GM12873 (cell line): ENCODE measurements at regions not wholly inside any gene's neighbourhood (a gene's known extent, or its start where the extent isn't known, plus 50 kb on each side); places are given as distances from the start of the nearest gene placed in this dataset.

Experiments used
- CTCF ChIP-seq: IDR thresholded peaks from 2 replicates; pipeline ENCODE4 v1.5.1; 2012; ENCODE audit warnings: low read depth, mild to moderate bottlenecking, moderate library complexity, low read length, control low read depth; ENCODE audit not compliant: insufficient read depth; ENCODE audit errors: missing control alignments

GRCh38 chr2:184169366-184169765 lies 429.0 kb upstream of the ZNF804A start:
- TF ChIP-seq CTCF, result no peak

DNA sequence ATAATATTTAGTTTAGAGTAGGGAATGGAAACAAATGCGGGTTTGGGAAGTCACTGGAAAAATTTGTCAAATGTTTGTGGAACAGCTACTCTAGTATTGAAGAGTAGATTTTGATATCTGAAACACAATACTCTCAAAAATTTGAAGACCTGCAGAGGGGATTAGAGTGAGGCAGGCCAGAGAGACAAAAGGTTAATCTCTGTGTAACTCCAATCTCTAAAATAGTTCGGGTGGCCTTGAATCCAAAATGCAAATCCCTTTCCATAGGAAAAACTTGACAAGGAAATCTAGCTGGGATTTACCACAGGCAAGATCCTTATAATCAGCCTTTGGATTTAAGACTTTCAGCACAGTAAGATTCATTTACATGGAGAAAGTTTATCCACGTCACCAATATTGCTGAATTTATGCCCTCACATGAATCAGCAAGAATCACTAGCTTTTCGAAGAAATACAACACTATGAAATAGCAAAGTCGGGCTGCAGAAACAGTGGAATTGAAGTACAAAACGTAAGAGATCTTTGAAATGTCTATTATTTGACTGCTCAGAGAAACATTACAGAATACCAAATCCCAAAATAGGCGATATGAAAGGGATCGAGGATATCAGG lies 423.7 kb upstream of the ZNF804A start:
- TF ChIP-seq CTCF, result no peak

- TF ChIP-seq CTCF, result no peak
Observed at GRCh38 chr2:184178229-184178628, 420.1 kb upstream of the ZNF804A start.

DNA sequence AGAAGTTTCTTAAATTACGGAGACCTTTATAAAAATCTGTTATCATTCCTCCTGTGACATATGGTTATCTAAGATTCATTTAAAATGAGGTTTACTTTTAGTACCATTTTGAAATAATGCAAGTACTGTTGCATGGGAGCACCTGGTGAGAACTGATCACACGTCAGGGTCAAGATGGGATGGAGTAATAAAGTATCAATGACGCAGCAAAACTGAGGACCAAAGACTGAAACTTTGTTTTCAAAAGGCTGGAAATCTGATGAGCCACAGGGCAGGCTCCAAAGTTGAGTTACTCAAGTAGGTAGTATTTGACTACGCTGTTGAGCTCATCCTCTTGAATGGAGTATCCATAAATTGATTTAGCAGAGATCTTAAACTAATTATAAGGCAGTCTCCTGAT lies 411.9 kb upstream of the ZNF804A start:
- TF ChIP-seq CTCF, result no peak

DNA sequence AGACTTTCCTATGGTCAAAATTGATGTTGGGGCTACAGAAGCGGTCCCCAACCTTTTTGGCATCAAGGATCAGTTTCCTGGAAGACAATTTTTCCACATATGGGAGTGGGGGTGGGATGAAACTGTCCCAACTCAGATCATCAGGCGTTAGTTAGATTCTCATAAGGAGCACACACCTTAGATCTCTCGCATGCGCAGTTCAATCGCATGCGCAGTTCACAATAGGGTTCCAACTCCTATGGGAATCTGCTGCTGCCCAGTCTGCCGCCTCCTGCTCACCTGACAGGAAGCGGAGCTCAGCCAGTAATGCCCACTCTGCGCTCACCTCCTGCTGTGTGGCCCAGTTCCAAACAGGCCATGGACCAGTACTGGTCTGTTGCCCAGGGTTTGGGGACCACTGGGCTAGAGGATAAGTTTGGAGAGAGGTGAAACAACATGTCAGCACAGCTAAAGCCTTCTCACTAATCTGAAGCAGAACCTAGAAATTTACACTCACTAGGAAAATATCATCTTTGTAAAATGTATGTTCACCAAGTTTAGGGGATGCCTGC lies 410.8 kb upstream of the ZNF804A start:
- TF ChIP-seq CTCF, result no peak

DNA sequence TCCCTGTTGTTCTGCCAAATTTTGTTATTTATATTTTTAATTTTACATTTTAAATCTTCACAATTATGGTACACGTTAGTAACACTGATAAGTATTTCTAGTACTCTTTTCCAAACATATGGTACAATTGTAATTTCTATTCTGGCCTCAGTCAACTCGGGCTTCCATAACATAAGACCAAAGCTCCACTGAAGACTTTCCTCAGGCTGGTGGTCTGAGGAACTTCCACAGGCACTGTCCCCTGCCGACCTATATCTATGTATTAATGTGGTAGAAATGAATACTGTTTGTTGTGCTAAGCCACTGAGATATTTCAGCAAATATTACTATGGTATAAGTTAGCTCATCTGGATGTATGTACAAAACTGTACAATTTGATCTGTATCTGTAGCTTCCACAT lies 407.6 kb upstream of the ZNF804A start:
- TF ChIP-seq CTCF, result no peak

- no peak for TF ChIP-seq CTCF
Observed at GRCh38 chr2:184192649-184193048, 405.7 kb upstream of the ZNF804A start.

- no peak for TF ChIP-seq CTCF
Observed at GRCh38 chr2:184197413-184197812, 400.9 kb upstream of the ZNF804A start.
